H1 (cell line): ENCODE measurements at regions not wholly inside any gene's neighbourhood (a gene's known extent, or its start where the extent isn't known, plus 50 kb on each side); places are given as distances from the start of the nearest gene placed in this dataset.

ENCODE experiments used
- CTCF ChIA-PET: fragments of 300-600 bp; sonication (Branson Sonifier 250); formaldehyde crosslinking; loops from one replicate; lab custom pipeline; 2021; ENCODE audit not compliant: partially characterized antibody; lab: Charles Lee
- POLR2A ChIA-PET: fragments of 300-600 bp; sonication (Branson Sonifier 250); formaldehyde crosslinking; loops from one replicate; lab custom pipeline; 2021; ENCODE audit warnings: inconsistent platforms; ENCODE audit not compliant: partially characterized antibody; lab: Charles Lee
- DNase-seq, 2 experiments: peaks; one replicate each; pipeline versions ENCODE4 v3.0.0 to v3.0.0-alpha.2; 2010 to 2022; ENCODE audit warnings: low spot score in 2 of 2, low read depth in 1 of 2, mixed read lengths in 1 of 2
- FAIRE-seq: peaks from 2 replicates; lab custom pipeline; 2011; peaks lifted over from hg19 to GRCh38; lab: Jason Lieb, UNC
- H2AFZ ChIP-seq: 2 replicates; pipeline ENCODE4 v1.8.1; 2012; ENCODE audit warnings: low read length, inconsistent platforms
- H2AK5ac ChIP-seq: 2 replicates; pipeline ENCODE4 v1.6.1; 2013; ENCODE audit warnings: low read depth, low read length
- H2BK120ac ChIP-seq: replicated peaks from 2 replicates; pipeline ENCODE3; 2013; ENCODE audit warnings: low read depth, low read length, inconsistent platforms
- H2BK12ac ChIP-seq: 2 replicates; pipeline ENCODE4 v1.6.1; 2013; ENCODE audit warnings: low read depth, low read length
- H2BK15ac ChIP-seq: 2 replicates; pipeline ENCODE4 v1.6.1; 2013; ENCODE audit warnings: low read length
- H2BK20ac ChIP-seq: 2 replicates; pipeline ENCODE4 v1.6.1; 2013; ENCODE audit warnings: low read length
- H2BK5ac ChIP-seq: 2 replicates; pipeline ENCODE4 v1.6.1; 2013; ENCODE audit warnings: low read depth, low read length
- H3K14ac ChIP-seq: 2 replicates; pipeline ENCODE4 v1.6.1; 2013; ENCODE audit warnings: inconsistent platforms; ENCODE audit not compliant: insufficient read length
- H3K18ac ChIP-seq: 2 replicates; pipeline ENCODE4 v1.6.1; 2013; ENCODE audit warnings: low read length; ENCODE audit errors: extremely low read depth
- H3K23ac ChIP-seq: 2 replicates; pipeline ENCODE4 v1.6.1; 2013; ENCODE audit warnings: inconsistent platforms; ENCODE audit not compliant: insufficient read length
- H3K23me2 ChIP-seq: 2 replicates; pipeline ENCODE4 v1.6.1; 2013; ENCODE audit warnings: low read depth, low read length
- H3K27ac ChIP-seq: 2 replicates; pipeline ENCODE4 v1.6.1; 2011; ENCODE audit warnings: low read depth, low read length, inconsistent platforms
- H3K27me3 ChIP-seq, 4 experiments: replicated peaks in 1 of 4; 1 replicate in 1 of 4; 2 replicates in 3 of 4; pipeline versions ENCODE4 v1.6.1 to v1.8.1; 2011 to 2013; ENCODE audit warnings: low read length in 3 of 4, mild to moderate bottlenecking in 3 of 4, inconsistent platforms in 2 of 4, mixed read lengths in 2 of 4, moderate library complexity in 1 of 4; ENCODE audit not compliant: control insufficient read depth in 3 of 4, insufficient read depth in 3 of 4; ENCODE audit errors: extremely low read depth in 1 of 4
- H3K36me3 ChIP-seq, 4 experiments: 2 replicates each; pipeline versions ENCODE4 v1.6.1 to v1.8.1; 2011 to 2013; ENCODE audit warnings: mild to moderate bottlenecking in 4 of 4, low read length in 3 of 4, moderate library complexity in 2 of 4, control low read depth in 1 of 4, inconsistent platforms in 1 of 4; ENCODE audit not compliant: insufficient read depth in 4 of 4, control insufficient read depth in 2 of 4
- H3K4ac ChIP-seq: replicated peaks from 2 replicates; pipeline ENCODE3; 2013; ENCODE audit warnings: low read length, low read depth, mixed read lengths, inconsistent platforms; ENCODE audit not compliant: insufficient read length
- H3K4me1 ChIP-seq, 4 experiments: replicated peaks in 1 of 4; 1 replicate in 1 of 4; 2 replicates in 3 of 4; pipeline versions ENCODE4 v1.6.1 to v1.8.1; 2011 to 2013; ENCODE audit warnings: low read length in 3 of 4, inconsistent platforms in 2 of 4, mixed read lengths in 1 of 4; ENCODE audit not compliant: insufficient read depth in 4 of 4, control insufficient read depth in 3 of 4
- H3K4me2 ChIP-seq, 2 experiments: 2 replicates each; pipeline versions ENCODE4 v1.6.1 to v1.8.1; 2011 to 2013; ENCODE audit warnings: low read depth in 2 of 2, low read length in 2 of 2, control low read depth in 1 of 2, inconsistent platforms in 1 of 2, mild to moderate bottlenecking in 1 of 2; ENCODE audit not compliant: insufficient read depth in 1 of 2
- H3K4me3 ChIP-seq, 4 experiments: fragments of 200-600, 300-600 bp in 1 of 4; sonication (generic), shearing (Covaris generic), sonication (Bioruptor Twin) in 1 of 4; 2 replicates each; pipeline versions ENCODE4 v1.5.1 to v1.8.1; 2011 to 2016; ENCODE audit warnings: low read length in 4 of 4, low read depth in 3 of 4, control low read depth in 2 of 4, inconsistent platforms in 2 of 4, mild to moderate bottlenecking in 2 of 4, mixed read lengths in 1 of 4, moderate library complexity in 1 of 4; ENCODE audit not compliant: insufficient read depth in 2 of 4; ENCODE audit errors: extremely low read depth in 1 of 4
- H3K56ac ChIP-seq: replicated peaks from 2 replicates; pipeline ENCODE3; 2013; ENCODE audit warnings: low read depth, mild to moderate bottlenecking, mixed read lengths, low read length, inconsistent platforms; ENCODE audit not compliant: insufficient read length
- H3K79me1 ChIP-seq: 2 replicates; pipeline ENCODE4 v1.6.1; 2013; ENCODE audit warnings: low read depth, low read length, control low read depth
- H3K79me2 ChIP-seq, 2 experiments: 2 replicates each; pipeline versions ENCODE4 v1.6.1 to v1.8.1; 2012 to 2013; ENCODE audit warnings: low read length in 2 of 2, mild to moderate bottlenecking in 2 of 2, inconsistent platforms in 1 of 2; ENCODE audit not compliant: insufficient read depth in 2 of 2, control insufficient read depth in 1 of 2
- H3K9ac ChIP-seq, 4 experiments: replicated peaks in 1 of 4; 1 replicate in 1 of 4; 2 replicates in 3 of 4; pipeline versions ENCODE4 v1.6.1 to v1.8.1; 2011 to 2013; ENCODE audit warnings: low read depth in 3 of 4, low read length in 3 of 4, control low read depth in 2 of 4, mild to moderate bottlenecking in 2 of 4, moderate library complexity in 2 of 4, inconsistent platforms in 1 of 4; ENCODE audit errors: extremely low read depth in 1 of 4
- H3K9me3 ChIP-seq, 2 experiments: 2 replicates each; pipeline versions ENCODE4 v1.6.1 to v1.8.1; 2012 to 2013; ENCODE audit warnings: mild to moderate bottlenecking in 2 of 2, moderate library complexity in 2 of 2, control low read depth in 1 of 2, inconsistent platforms in 1 of 2, low read depth in 1 of 2, low read length in 1 of 2, mixed read lengths in 1 of 2; ENCODE audit not compliant: insufficient read depth in 2 of 2
- H4K20me1 ChIP-seq, 2 experiments: replicated peaks in 1 of 2; 2 replicates each; pipeline versions ENCODE3 to v1.8.1; 2011 to 2013; ENCODE audit warnings: inconsistent platforms in 2 of 2, low read length in 2 of 2, mild to moderate bottlenecking in 1 of 2; ENCODE audit not compliant: insufficient read depth in 2 of 2, control insufficient read depth in 1 of 2
- H4K5ac ChIP-seq: 2 replicates; pipeline ENCODE4 v1.6.1; 2013; ENCODE audit warnings: low read length, low read depth, mixed read lengths, inconsistent platforms; ENCODE audit not compliant: insufficient read length
- H4K8ac ChIP-seq: 2 replicates; pipeline ENCODE4 v1.8.0; 2013; ENCODE audit warnings: mild to moderate bottlenecking, moderate library complexity, low read length, inconsistent platforms; ENCODE audit not compliant: insufficient read depth; ENCODE audit errors: extremely low read depth
- H4K91ac ChIP-seq: replicated peaks from 2 replicates; pipeline ENCODE3; 2013; ENCODE audit warnings: low read length, mixed read lengths, inconsistent platforms; ENCODE audit not compliant: insufficient read length
- ATF3 ChIP-seq: IDR thresholded peaks from 2 replicates; pipeline ENCODE4 v1.6.1; 2011; ENCODE audit warnings: low read depth, mild to moderate bottlenecking, low read length; ENCODE audit not compliant: insufficient read depth
- CBX8 ChIP-seq: fragments of 300-800, 300-1000 bp; sonication (generic); IDR thresholded peaks from 2 replicates; pipeline ENCODE4 v1.7.1; 2016; ENCODE audit warnings: low read depth, low read length, borderline replicate concordance
- CHD1 ChIP-seq: IDR thresholded peaks from 2 replicates; pipeline ENCODE4 v1.6.1; 2012; ENCODE audit warnings: low read depth, low read length, improper control_type of control experiment
- CREB1 ChIP-seq: IDR thresholded peaks from 2 replicates; pipeline ENCODE4 v1.6.1; 2012; ENCODE audit warnings: inconsistent platforms
- GTF2F1 ChIP-seq: IDR thresholded peaks from 2 replicates; pipeline ENCODE4 v1.6.1; 2012; ENCODE audit warnings: low read depth, low read length, improper control_type of control experiment, borderline replicate concordance
- MAX ChIP-seq: IDR thresholded peaks from 2 replicates; pipeline ENCODE4 v1.6.1; 2012; ENCODE audit warnings: inconsistent platforms
- POLR2A ChIP-seq, 2 experiments: IDR thresholded peaks; 1 replicate in 1 of 2; 2 replicates in 1 of 2; pipeline ENCODE4 v1.6.1; 2011; ENCODE audit warnings: low read depth in 2 of 2, low read length in 2 of 2, mild to moderate bottlenecking in 2 of 2; ENCODE audit errors: control extremely low read depth in 1 of 2
- RAD21 ChIP-seq, 2 experiments: IDR thresholded peaks in 1 of 2; conservative IDR thresholded peaks in 1 of 2; 2 replicates each; pipeline ENCODE4 v1.6.1; 2011; ENCODE audit warnings: low read depth in 2 of 2, low read length in 2 of 2, improper control_type of control experiment in 1 of 2, inconsistent platforms in 1 of 2, mild to moderate bottlenecking in 1 of 2, moderate library complexity in 1 of 2
- RBBP5 ChIP-seq: IDR thresholded peaks from 2 replicates; pipeline ENCODE4 v1.7.1; 2012; ENCODE audit warnings: low read depth, mild to moderate bottlenecking, inconsistent platforms, low read length, moderate library complexity, borderline replicate concordance
- SIRT6 ChIP-seq: IDR thresholded peaks from one replicate; pipeline ENCODE4 v1.7.1; 2012; ENCODE audit warnings: low read length, inconsistent platforms
- SP4 ChIP-seq: IDR thresholded peaks from 2 replicates; pipeline ENCODE4 v1.6.1; 2012; ENCODE audit warnings: low read length, inconsistent platforms
- TAF1 ChIP-seq: IDR thresholded peaks from 2 replicates; pipeline ENCODE4 v1.6.1; 2011; ENCODE audit warnings: mild to moderate bottlenecking, low read depth, low read length
- TAF7 ChIP-seq: optimal IDR thresholded peaks from 2 replicates; pipeline ENCODE3; 2011; ENCODE audit warnings: low read depth, mild to moderate bottlenecking, inconsistent platforms, low read length, moderate library complexity, borderline replicate concordance
- TBP ChIP-seq: IDR thresholded peaks from 2 replicates; pipeline ENCODE4 v1.6.1; 2011; ENCODE audit warnings: low read depth, low read length, improper control_type of control experiment
- TCF12 ChIP-seq: IDR thresholded peaks from 2 replicates; pipeline ENCODE4 v1.6.1; 2011; ENCODE audit warnings: low read depth, mild to moderate bottlenecking, low read length
- USF2 ChIP-seq: IDR thresholded peaks from 2 replicates; pipeline ENCODE4 v1.6.1; 2011; ENCODE audit warnings: low read length, improper control_type of control experiment

GRCh38 chr5:53389093-53389492, 91.3 kb upstream of the FST start:
- no peak overlapping the region for H4K8ac ChIP-seq
- H2BK12ac ChIP-seq, result no peak overlapping the region
- CTCF ChIA-PET, result no interaction called here
- H4K91ac ChIP-seq, result no peak overlapping the region
- POLR2A ChIA-PET, result no interaction called here
- H3K9ac ChIP-seq, result no peak overlapping the region
- H2BK120ac ChIP-seq, result no peak overlapping the region
- FAIRE-seq (no peak), DNase-seq (no peak)
- H3K56ac ChIP-seq, result no peak overlapping the region
- H3K4me2 ChIP-seq, result no peak overlapping the region
- no peak overlapping the region for H3K4ac ChIP-seq
- H2BK20ac ChIP-seq, result no peak overlapping the region
- H3K18ac ChIP-seq, result no peak overlapping the region
- H4K20me1 ChIP-seq, result no peaks in the 10 kb centered on the region
- H3K79me2 ChIP-seq, result no peaks in the 10 kb centered on the region
- no peaks in the 10 kb centered on the region for H3K4me1 ChIP-seq
- no peak overlapping the region for H2AFZ ChIP-seq
- H3K23ac ChIP-seq, result no peak overlapping the region
- no peaks in the 10 kb centered on the region for H3K27me3 ChIP-seq
- H2BK5ac ChIP-seq, result no peak overlapping the region
- H4K5ac ChIP-seq, result no peak overlapping the region
- no peak overlapping the region for H2BK15ac ChIP-seq
- no peak overlapping the region for H3K14ac ChIP-seq
- no peak overlapping the region for H3K27ac ChIP-seq
- no peaks in the 10 kb centered on the region for H3K79me1 ChIP-seq
- H3K4me3 ChIP-seq, result no peak overlapping the region
- peaks cover 0 to 3% of the 10 kb centered on the region in 2 experiments; a peak in 1 of 4 replicates for H3K9me3 ChIP-seq
- H3K23me2 ChIP-seq, result no peaks in the 10 kb centered on the region
- no peaks in the 10 kb centered on the region for H3K36me3 ChIP-seq
- H2AK5ac ChIP-seq, result no peak overlapping the region
- TF ChIP-seq RAD21 (IDR thresholded peaks at IDR 0.05 in 1 of 2, conservative IDR thresholded peaks at IDR 0.05 in 1 of 2; ENCODE audit: low read depth in 2 of 2, low read length in 2 of 2) (no peak), USF2 (no peak), CREB1 (no peak), TAF1 (no peak), MAX (no peak), GTF2F1 (no peak), TBP (no peak), RBBP5 (no peak), ATF3 (no peak), CBX8 (no peak), TAF7 (no peak), CHD1 (no peak), SIRT6 (no peak), SP4 (no peak), POLR2A (IDR thresholded peaks at IDR 0.05; ENCODE audit: control extremely low read depth in 1 of 2, low read depth in 2 of 2, low read length in 2 of 2) (no peak), TCF12 (no peak)
